GM21619 (cell line): ENCODE measurements at regions not wholly inside any gene's neighbourhood (a gene's known extent, or its start where the extent isn't known, plus 50 kb on each side); places are given as distances from the start of the nearest gene placed in this dataset.

Source experiments
- ATAC-seq: cut with Tn5 transposase; IDR thresholded peaks from one replicate; pipeline ENCODE4 v1.9.1; 2021; ENCODE audit not compliant: unreplicated experiment

DNA sequence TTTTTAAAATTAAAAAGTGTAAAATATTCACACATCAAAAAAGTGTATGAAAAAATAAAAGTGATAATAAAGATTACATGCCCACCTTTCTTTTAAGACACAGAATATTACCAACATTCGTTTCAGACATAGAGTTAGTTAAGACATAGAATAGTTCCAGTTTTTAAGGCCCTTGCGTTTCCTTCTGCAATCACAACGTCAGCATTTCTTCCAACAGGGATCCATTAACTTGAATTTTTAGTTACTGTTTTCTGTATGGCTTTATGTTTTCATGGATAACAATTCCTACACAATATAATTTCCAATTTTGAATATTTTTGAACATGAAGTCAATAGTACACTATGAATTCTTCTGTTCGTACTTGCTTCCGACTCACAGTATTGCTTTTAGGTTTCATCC, 170.8 kb upstream of the C11orf87 start:
- ATAC-seq = no peak

DNA sequence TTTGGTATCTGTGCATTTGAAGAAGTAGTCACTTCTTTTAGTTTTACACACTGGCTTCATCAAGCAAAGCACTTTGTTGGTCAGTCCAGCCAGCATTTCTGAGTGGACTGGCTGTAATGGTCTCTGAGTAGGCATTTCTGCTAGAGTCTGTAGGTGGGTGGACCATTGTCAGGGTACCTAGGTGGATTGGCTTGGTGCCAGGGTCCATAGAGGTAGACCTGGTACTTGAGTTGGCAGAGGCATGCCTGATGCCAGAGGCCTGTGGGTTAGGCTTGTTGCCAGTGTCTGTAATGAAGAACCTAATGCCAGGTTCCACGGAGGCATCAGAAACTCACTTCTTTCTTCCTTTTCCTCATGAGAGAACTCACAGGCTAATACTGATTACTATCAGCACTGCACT, 157.9 kb upstream of the C11orf87 start:
- ATAC-seq = no peak

DNA sequence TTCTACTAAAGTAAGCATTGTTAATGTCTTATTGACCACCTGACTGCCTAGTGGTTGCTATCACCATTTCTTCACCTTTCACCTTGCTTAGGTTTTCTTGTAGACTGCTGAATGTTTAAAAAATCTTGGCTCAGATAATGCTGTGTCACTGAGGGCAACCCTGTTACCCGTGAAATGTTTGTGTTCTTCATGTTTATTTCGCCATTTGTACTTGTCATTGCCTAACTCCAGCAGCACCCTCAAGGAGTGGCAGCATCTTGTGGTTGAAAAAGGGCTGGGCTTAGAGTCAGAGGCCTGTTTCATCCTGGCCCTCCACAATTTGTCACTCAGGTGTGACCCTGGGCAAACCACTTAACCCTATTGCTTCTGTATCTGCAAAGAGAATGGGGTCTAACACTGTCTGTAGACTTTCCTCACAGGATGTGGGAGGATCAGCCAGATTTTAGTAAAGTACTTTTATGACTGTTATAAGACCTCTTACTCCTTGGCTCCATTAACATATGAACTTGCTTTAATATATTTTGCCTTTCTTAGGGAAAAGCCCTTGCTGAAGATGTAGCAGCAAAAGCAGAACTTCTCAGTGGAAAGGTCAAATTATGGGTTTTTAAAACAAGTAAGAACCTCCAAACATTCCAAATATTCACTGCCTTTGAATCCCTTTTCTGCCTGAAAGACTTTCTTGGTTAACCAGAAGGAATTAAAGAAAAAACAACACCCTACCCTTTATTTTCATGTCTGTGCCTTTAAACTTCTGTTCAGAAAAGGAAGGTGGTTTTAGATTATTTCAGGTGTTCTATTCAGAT, 154.5 kb upstream of the C11orf87 start:
- no peak for ATAC-seq

DNA sequence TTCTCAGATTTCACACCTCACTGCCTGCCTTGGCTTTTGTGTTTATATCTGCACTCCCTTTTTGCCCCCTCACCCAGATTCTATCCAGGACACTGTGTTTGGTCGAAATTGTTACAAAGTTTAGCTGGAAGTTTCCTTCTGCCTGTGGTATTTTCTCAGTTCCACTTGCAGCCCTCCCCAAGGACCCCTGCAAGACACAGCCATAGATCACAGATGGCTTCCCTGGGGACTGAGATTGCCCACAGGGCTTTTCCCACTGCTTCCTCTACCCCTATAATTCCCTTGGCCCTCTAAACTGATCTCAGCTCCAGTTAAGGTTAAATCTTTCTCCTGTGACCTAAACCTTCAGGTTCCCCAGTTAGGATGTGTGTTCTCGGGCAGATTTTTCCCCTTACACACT, 146.1 kb upstream of the C11orf87 start:
- ATAC-seq = no peak

DNA sequence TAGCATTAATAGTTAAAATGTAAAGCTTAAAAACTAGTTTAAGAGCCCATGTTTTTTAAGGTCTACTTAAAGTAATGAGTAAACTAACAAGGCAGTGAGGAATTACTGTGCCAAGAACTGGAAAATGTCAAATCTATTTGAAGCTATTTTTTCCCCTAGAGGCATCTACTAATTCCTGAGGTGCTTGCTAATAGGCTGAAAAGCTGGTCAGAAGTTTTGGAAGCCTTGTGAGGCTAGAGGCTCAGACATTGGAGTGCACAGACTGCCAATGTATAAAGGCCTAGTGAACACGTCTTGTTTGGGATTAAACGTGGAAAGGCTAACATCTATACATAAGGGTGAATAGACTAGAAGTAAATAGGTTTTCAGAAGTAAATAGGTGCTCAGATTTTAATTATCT, 136.5 kb upstream of the C11orf87 start:
- no peak for ATAC-seq

DNA sequence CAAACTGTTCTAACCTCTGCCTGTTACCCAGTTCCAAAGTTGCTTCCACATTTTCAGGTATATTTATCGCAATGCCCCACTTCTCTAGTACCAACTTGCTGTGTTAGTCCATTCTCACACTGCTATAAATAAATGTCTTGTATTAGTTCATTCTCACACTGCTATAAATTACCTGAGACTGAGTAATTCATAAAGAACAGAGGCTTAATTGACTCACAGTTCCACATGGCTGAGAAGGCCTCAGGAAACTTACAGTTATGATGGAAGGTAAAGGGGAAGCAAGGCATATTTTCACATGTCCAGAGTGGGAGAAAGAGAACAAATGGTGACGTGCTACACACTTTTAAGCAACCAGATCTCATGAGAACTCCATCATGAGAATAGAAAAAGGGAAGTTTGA, 130.4 kb upstream of the C11orf87 start:
- ATAC-seq = no peak

DNA sequence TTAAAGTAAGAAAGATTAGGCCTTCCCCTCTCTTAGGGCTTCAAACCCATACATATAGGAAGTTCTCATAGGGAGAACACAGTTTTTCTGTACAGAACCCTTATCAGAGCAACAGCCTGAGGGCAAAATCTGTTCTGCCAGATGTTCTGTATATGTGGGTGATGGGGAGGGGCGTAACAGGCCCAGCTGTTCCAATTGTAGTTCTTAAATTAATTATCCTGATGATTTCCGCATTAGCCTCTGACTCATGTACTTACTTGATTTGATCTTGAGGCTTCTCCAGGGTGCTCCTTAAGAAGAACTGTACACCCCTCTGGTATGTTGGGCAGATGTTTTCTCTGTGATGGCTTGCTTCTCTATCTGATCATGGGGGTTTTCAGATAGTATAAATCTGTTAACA, 123.1 kb upstream of the C11orf87 start:
- no peak for ATAC-seq

DNA sequence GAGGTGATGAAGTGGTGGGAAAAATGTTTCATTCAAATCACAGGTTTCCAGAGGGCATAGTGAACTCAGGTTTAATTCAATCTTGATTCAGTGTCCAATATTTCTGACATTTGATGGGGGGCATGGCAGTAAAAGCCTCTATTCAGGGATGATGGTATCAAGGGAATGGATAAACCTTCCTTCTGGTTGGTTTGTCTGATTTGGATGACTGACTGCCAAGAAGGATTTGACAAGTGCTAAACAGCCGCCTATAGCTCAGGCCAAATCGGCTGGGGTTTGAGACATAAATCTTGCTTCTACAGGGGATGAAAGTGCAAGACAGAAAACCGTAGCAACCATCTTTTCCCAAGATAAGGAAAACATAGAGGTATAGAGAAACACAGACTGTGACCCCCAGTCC, 121.8 kb upstream of the C11orf87 start:
- no peak for ATAC-seq

DNA sequence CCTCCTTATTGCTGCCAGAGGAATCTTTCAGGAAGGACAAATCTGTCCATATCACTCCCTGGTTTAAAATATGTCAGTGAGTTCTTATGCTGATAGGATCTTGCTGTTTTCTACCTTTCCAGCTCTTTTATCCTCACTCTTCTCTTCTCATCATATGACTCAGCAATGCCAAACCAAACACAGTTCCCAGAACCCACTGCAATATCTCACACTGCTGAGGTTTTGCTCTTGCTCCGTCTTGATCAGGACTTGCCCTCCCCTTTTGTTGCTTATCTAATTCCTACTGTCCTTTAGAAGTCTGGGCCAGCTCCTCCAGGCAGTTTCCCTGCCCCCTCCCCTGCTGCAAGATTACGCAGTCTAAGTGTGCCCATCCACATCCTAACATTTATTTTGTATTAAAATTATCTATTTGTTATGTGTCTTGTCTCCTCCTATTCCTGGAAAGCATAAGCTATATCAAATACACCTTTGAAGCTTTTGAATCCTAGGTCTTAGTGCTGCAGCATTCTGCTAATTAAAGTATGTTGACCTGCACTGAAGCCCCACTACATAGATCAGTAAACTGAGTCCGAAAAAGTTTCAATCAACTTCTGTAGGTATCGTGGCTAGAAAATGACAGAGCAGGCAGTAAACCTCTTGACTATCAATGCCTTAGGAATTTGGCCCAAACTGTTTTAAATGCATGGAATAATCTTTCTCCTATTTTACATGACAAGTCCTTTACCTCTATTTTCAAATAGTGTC, 119.2 kb upstream of the C11orf87 start:
- ATAC-seq = no peak

DNA sequence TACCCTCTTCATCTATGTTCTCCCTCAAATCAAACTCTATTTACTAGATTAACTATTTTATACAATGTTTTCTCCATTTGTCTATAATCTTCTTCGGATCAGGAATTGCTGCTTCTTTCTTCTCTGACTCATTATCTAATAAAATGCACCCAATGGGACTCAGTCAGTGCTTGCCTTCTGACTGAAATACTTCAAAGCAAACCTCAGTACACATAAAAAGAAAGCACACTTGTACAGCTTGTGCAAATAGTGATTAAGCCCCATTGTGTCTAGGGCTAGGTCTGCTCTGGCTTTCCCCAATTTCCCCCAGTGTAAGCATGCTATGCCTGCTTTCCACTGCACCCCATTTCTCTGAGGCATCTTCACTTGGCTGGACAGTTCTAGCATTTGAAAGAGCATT, 118.6 kb upstream of the C11orf87 start:
- no peak for ATAC-seq

DNA sequence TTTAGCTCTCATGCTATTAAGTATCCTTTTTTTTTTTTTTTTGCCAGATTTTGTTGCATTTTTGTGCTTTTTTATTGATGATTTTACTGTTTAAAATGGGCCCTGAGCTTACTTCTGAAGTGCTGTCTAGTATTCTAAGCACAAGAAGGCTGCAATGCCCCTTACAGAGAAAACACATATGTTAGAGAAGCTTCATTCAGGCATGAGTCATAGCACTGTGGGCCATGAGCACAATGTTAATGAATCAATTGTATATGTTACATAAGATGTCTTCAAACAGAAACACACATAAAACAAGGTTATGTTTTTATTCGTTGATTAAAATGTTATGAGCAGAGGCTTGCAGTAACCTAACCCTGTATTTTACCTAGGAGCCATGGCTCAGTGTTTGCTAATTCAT, 117.8 kb upstream of the C11orf87 start:
- ATAC-seq = no peak

DNA sequence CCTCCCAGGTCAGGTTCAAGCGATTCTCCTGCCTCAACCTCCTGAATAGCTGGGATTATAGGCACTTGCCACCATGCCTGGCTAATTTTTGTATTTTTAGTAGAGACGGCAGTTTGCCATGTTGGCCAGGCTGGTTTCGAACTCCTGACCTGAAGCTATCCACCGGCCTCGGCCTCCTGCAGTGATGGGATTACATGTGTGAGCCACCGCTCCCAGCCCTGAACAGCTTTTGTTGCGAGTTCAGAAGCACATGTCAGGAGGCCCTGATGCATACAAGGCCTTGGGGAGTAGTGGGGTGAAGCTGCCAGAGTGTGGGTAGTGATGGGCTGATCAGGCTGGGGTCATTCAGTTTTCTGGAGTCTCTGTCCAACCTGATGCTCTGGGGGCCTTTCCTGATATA, 117.0 kb upstream of the C11orf87 start:
- ATAC-seq = no peak

DNA sequence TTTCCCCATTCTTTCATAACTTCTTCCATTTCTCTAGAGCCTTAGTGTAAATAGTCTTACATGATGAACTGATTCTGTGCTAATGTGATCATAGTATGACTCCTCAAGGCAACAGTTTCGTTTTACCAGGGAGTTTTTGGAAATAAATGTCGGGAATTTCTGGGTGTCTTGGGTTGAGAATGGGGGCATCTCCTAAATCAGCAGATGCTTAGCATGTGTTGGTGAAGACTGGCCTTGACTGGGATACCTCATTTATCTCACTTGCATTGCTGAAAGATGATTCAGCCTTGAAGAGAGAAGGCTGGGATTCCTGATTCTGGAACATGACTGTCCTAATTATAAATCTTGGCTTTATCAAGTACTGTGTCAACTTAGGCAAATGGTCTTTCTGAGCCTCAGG, 115.7 kb upstream of the C11orf87 start:
- no peak for ATAC-seq

DNA sequence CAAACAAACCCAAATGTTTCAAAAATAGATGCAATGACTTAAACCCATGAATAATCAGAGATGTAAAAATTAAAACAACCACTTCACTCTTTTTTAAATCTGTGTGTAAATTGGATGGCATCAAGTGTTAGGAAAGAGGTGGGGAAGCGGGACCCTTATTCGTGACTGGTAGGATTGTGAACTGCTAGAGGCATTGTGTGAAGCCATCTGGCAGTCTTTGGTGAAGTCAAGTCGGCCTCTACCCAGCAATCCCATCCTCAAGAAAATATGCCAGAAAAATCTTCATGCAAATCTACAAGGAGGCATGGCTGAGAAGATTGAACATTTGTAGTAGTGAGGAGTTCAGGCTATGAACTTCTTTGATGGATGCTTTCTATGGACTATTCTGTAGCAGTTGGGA, 114.6 kb upstream of the C11orf87 start:
- no peak for ATAC-seq

DNA sequence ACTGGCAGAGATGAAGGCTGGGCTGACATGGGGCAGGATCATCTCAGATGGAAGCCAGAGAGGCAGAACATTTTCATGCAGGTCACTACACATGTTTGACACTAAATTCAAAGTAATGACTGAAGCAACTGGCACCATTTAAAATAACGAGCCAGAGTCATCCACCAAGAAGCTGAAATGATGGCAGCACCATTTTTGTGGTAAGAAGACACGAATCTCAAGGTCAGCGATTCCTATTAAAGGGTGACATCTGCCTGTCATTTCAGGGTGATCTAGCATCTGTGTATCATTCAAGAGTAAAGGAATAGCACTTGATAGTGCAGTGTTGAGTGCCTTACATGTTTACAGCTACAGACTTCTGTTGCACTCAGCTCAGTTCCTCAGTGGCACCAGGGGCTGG, 113.4 kb upstream of the C11orf87 start:
- ATAC-seq = no peak

DNA sequence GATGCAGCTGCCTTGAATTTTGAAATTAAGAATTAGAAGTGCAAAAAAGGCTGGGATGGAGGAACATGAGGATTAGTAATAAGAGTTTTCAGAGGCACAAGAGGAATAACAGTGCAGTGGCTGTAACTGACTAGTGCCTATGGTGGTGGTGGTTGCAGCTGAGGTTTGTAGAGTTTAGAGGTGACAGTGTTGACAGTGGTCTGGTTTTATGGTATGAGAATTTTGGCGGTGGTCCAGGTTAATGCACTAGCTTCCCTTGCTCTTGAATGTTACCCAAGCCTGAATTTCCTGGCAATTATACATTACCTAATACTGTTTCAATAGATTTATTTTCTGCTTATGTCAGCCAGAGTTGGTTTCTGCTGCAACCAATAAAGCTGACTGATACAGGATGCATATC, 112.8 kb upstream of the C11orf87 start:
- ATAC-seq = no peak

DNA sequence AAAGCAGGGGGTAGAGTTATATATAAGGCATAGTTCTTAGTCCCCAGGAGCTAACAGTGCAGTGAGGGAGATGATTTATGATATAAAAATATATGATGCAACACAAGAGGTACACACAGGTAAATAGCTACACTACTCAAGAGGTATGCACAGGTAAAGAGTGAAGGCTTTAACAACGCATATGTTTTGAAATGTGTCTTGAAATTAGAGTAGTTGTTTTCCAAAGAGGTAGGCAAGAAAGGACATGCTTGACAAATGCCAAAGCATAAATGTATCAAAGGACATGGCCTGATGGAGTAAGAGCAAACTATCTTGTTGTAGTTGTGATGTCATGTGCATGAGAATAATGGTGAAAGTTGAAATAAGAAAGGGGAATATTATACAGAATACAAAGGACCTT, 104.3 kb upstream of the C11orf87 start:
- ATAC-seq = no peak

DNA sequence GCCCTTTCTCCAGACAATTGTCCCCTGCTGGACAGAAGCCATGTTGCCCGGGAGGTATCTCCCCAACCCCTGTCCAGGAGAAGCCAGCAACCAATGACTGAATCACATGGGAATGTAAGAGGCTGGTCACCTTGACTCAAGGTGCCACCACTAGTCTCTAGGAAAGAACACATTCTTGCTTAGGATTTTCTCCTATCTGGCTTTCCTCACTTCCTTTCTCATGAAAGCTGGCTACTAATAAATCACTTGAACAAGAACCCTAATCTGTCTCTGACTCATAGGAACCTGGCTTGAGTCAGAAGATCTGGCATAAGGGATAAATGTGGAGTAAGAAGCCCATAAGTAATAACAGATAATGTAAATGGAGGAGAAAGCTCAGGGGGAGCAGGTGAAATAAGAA, 101.4 kb upstream of the C11orf87 start:
- no peak for ATAC-seq

DNA sequence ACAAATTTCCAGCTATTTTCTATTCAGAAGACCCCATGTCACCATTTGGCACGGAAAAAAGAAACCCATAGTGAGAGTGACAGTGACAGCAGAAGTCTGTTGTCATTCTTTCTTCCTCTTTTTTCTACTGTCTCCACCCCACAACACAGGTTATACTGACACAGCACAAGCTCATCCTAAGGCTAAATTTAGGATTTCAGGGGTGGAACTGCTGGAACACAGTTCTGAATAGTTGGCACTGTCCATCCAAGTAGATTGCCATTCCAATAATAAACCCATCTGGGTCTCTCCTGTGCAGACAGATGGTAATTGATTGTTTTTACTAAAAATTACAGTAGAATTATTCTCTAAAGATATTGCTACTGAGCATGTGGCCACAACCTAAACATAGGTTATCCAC, 95.2 kb upstream of the C11orf87 start:
- no peak for ATAC-seq

DNA sequence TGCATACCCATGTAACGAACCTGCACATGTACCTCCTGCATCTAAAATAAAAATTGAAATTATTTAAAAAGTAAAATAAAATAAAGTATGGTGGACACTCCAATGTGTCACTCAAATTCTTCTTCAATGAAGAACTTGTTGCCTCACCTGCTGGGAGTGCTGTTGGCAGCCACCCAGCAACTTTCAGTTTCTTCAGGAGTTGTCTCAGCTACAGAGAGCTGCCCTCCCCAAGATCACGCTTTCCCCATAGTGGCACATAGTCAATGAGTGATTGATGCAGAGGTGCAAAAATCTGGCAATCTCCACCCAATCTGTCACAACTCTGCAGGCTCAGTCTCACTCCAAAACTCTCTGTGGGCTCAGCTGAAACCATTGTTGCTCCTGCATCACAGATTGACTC, 92.3 kb upstream of the C11orf87 start:
- ATAC-seq = no peak

DNA sequence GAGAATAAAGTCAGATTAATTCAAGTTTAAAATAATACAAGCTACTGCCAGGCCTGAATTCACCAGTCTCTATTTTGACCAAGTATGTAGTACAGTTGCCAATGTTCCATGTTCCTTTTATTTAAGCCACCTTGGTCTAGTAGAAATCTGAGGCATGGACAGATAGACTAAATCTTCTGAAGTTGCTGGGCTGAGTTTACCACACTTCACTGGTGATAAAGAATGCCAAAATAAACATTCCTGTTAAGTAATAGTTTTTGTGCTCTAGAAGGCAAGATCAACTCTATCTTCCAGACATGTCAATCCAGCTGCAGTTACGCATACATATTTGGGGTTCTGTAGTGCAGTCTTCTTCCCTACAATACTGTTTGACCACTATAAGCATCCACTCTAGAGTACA, 83.9 kb upstream of the C11orf87 start:
- no peak for ATAC-seq

DNA sequence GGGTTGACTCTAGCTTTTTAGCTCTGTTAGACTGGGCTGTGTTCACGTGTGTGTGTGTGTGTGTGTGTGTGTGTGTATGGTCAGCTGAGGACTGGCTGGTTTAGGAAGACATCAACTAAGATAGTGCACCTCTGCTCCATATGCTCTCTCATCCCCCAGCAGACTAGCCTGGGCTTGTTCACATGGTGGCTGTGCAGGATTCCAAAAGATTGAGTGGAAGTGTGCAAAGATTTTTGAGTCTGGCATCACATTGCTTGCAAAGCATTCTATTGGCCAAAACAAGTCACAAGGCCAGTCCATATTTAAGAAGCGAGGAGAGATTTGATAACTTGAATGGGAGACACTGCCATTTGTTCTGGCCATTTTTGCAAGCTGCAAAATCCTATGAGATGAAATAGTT, 79.7 kb upstream of the C11orf87 start:
- no peak for ATAC-seq

DNA sequence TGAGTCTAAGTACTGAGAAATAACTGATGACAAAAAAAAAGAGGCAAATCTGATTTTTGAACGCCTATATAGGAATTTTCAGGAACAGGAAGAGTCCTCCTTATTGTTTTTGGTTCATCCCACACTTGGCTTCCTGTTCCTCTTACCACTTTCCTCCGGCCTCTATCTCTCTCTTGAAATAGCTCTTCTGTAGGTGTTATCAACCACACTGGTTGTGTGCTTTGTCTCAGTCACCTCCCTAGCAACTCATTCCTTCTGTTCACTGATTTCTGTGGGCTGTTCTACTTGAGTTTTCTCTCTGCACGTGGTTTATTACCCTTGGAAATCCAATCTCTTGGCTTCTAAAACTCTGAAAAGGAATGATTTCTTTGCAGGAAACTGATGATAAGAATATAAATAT, 78.7 kb upstream of the C11orf87 start:
- no peak for ATAC-seq
